OCI-LY1 (cell line): ENCODE measurements at regions not wholly inside any gene's neighbourhood (a gene's known extent, or its start where the extent isn't known, plus 50 kb on each side); places are given as distances from the start of the nearest gene placed in this dataset.

Source experiments
- H2AFZ ChIP-seq: fragments of 200-600 bp; sonication (generic), shearing (Covaris generic); 2 replicates; pipeline ENCODE4 v1.6.0; 2014; ENCODE audit warnings: antibody characterized with exemption, mild to moderate bottlenecking, low read length
- H3F3A ChIP-seq: fragments of 200-600 bp; sonication (generic), shearing (Covaris generic); 2 replicates; pipeline ENCODE4 v1.6.0; 2014; ENCODE audit warnings: mild to moderate bottlenecking, antibody characterized with exemption, low read length, moderate library complexity; ENCODE audit not compliant: insufficient read depth
- H3K27ac ChIP-seq: fragments of 200-600 bp; sonication (generic); 2 replicates; pipeline ENCODE4 v1.5.1; 2014; ENCODE audit warnings: low read length, mixed run types, mild to moderate bottlenecking, low read depth; ENCODE audit not compliant: poor library complexity, severe bottlenecking
- H3K27me3 ChIP-seq: fragments of 200-600 bp; sonication (generic); 2 replicates; pipeline ENCODE4 v1.6.0; 2014; ENCODE audit warnings: antibody characterized with exemption, mild to moderate bottlenecking, low read length, moderate library complexity; ENCODE audit not compliant: insufficient read depth
- H3K36me3 ChIP-seq: fragments of 200-600 bp; sonication (generic); 2 replicates; pipeline ENCODE4 v1.6.1; 2014; ENCODE audit warnings: mild to moderate bottlenecking, antibody characterized with exemption, low read length, moderate library complexity, mixed read lengths; ENCODE audit not compliant: insufficient read depth
- H3K4me1 ChIP-seq: fragments of 200-600 bp; sonication (generic); 2 replicates; pipeline ENCODE4 v1.5.1; 2014; ENCODE audit warnings: mild to moderate bottlenecking, low read length, moderate library complexity; ENCODE audit not compliant: insufficient read depth, severe bottlenecking
- H3K4me2 ChIP-seq: fragments of 200-600 bp; sonication (generic), shearing (Covaris generic); 2 replicates; pipeline ENCODE4 v1.6.1; 2014; ENCODE audit warnings: low read length
- H3K4me3 ChIP-seq: fragments of 200-600 bp; sonication (generic); 2 replicates; pipeline ENCODE4 v1.5.1; 2014; ENCODE audit warnings: low read length, low read depth, mild to moderate bottlenecking, mixed read lengths; ENCODE audit not compliant: poor library complexity, severe bottlenecking
- H3K79me2 ChIP-seq: fragments of 200-600 bp; shearing (Covaris generic); 2 replicates; pipeline ENCODE4 v1.6.1; 2016; ENCODE audit warnings: mixed run types, low read length, mixed read lengths; ENCODE audit not compliant: insufficient read depth
- H3K9ac ChIP-seq: fragments of 200-600 bp; sonication (generic), shearing (Covaris generic); 2 replicates; pipeline ENCODE4 v1.6.1; 2014; ENCODE audit warnings: mild to moderate bottlenecking, low read length, mixed read lengths
- H3K9me2 ChIP-seq: fragments of 200-600 bp; sonication (generic), shearing (Covaris generic); 2 replicates; pipeline ENCODE4 v1.6.1; 2014; ENCODE audit warnings: low read depth, mild to moderate bottlenecking, low read length, mixed read lengths
- H3K9me3 ChIP-seq: fragments of 200-600 bp; shearing (Covaris generic); 2 replicates; pipeline ENCODE4 v1.6.1; 2014; ENCODE audit warnings: low read length, mixed read lengths
- H4K20me1 ChIP-seq: fragments of 200-600 bp; sonication (generic), shearing (Covaris generic); 2 replicates; pipeline ENCODE4 v1.6.0; 2016; ENCODE audit warnings: mild to moderate bottlenecking, low read length; ENCODE audit not compliant: insufficient read depth
- EZH2 ChIP-seq: fragments of 200-600 bp; sonication (generic), shearing (Covaris generic); IDR thresholded peaks from 2 replicates; pipeline ENCODE4 v1.8.0; 2017; ENCODE audit warnings: borderline replicate concordance, mixed run types, mild to moderate bottlenecking, antibody characterized with exemption, low read length, moderate library complexity, mixed read lengths
- TF ChIP-seq, protein P1 (sequence below): fragments of 200-600 bp; sonication (generic), shearing (Covaris generic); IDR thresholded peaks from 2 replicates; pipeline ENCODE4 v1.5.1; 2017; ENCODE audit warnings: mild to moderate bottlenecking, antibody characterized with exemption, low read length, moderate library complexity, mixed read lengths

DNA sequence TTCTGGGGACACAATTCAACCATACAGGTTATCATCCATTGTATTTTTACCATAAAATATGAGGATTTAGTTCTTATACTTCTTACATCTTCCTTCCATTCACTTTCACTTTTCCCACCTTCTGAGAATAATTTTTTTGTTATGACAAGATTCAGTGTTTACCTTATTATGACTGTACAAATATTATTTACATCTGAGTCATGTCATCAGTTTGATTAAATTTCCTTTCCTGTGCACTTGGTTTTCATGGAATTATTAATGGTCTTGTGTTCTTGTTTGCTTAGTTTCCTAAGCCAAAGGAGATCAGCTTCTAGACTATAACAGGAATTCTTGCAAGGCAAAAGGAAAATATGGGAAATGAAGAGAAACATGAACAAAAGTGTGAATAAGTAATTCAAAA lies 366.5 kb downstream of the TMEM38B start:
- no peak overlapping the region for H3K27ac ChIP-seq
- H3K9me3 ChIP-seq: no peaks in the 10 kb centered on the region
- no peaks in the 10 kb centered on the region for H4K20me1 ChIP-seq
- no peaks in the 10 kb centered on the region for H3K79me2 ChIP-seq
- H3F3A ChIP-seq: no peaks in the 10 kb centered on the region
- no peaks in the 10 kb centered on the region for H3K9me2 ChIP-seq
- no peak overlapping the region for H2AFZ ChIP-seq
- H3K9ac ChIP-seq: no peak overlapping the region
- TF ChIP-seq, protein P1, sequence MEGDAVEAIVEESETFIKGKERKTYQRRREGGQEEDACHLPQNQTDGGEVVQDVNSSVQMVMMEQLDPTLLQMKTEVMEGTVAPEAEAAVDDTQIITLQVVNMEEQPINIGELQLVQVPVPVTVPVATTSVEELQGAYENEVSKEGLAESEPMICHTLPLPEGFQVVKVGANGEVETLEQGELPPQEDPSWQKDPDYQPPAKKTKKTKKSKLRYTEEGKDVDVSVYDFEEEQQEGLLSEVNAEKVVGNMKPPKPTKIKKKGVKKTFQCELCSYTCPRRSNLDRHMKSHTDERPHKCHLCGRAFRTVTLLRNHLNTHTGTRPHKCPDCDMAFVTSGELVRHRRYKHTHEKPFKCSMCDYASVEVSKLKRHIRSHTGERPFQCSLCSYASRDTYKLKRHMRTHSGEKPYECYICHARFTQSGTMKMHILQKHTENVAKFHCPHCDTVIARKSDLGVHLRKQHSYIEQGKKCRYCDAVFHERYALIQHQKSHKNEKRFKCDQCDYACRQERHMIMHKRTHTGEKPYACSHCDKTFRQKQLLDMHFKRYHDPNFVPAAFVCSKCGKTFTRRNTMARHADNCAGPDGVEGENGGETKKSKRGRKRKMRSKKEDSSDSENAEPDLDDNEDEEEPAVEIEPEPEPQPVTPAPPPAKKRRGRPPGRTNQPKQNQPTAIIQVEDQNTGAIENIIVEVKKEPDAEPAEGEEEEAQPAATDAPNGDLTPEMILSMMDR: no peak
- TF ChIP-seq EZH2: no peak
- H3K4me1 ChIP-seq: no peaks in the 10 kb centered on the region
- H3K4me3 ChIP-seq: no peak overlapping the region
- no peaks in the 10 kb centered on the region for H3K36me3 ChIP-seq
- no peaks in the 10 kb centered on the region for H3K27me3 ChIP-seq
- no peak overlapping the region for H3K4me2 ChIP-seq

- Histone ChIP-seq H3K9me3 (no peaks in the 10 kb centered on the region), H3K27me3 (no peaks in the 10 kb centered on the region), H3K36me3 (no peaks in the 10 kb centered on the region), H3K4me2 (no peak overlapping the region), H3K4me1 (no peaks in the 10 kb centered on the region), H3K79me2 (no peaks in the 10 kb centered on the region), H3K9ac (no peak overlapping the region), H3K27ac (no peak overlapping the region), H3F3A (no peaks in the 10 kb centered on the region), H3K4me3 (no peak overlapping the region), H4K20me1 (no peaks in the 10 kb centered on the region), H3K9me2 (no peaks in the 10 kb centered on the region), H2AFZ (no peak overlapping the region)
- TF ChIP-seq EZH2: no peak
- TF ChIP-seq, protein P1: no peak
Observed at GRCh38 chr9:106062250-106062649, 367.9 kb downstream of the TMEM38B start.

GRCh38 chr9:106065136-106065535 lies 370.8 kb downstream of the TMEM38B start:
- H3K79me2 ChIP-seq: no peaks in the 10 kb centered on the region
- no peaks in the 10 kb centered on the region for H3K36me3 ChIP-seq
- TF ChIP-seq EZH2: no peak
- TF ChIP-seq, protein P1: no peak
- H4K20me1 ChIP-seq: no peaks in the 10 kb centered on the region
- no peaks in the 10 kb centered on the region for H3K27me3 ChIP-seq
- no peak overlapping the region for H2AFZ ChIP-seq
- H3K9me3 ChIP-seq: no peaks in the 10 kb centered on the region
- no peak overlapping the region for H3K27ac ChIP-seq
- H3K4me2 ChIP-seq: no peak overlapping the region
- H3K4me3 ChIP-seq: no peak overlapping the region
- no peaks in the 10 kb centered on the region for H3K9me2 ChIP-seq
- H3K9ac ChIP-seq: no peak overlapping the region
- no peaks in the 10 kb centered on the region for H3K4me1 ChIP-seq
- H3F3A ChIP-seq: no peaks in the 10 kb centered on the region
